ENCODE measurements at regions not wholly inside any gene's neighbourhood (a gene's known extent, or its start where the extent isn't known, plus 50 kb on each side); places are given as distances from the start of the nearest gene placed in this dataset.
"Not testable (repeated sequence)": the region's sequence is repeated elsewhere in the genome, so short reads cannot be mapped to it uniquely, and the experiment has no call there.

DNA sequence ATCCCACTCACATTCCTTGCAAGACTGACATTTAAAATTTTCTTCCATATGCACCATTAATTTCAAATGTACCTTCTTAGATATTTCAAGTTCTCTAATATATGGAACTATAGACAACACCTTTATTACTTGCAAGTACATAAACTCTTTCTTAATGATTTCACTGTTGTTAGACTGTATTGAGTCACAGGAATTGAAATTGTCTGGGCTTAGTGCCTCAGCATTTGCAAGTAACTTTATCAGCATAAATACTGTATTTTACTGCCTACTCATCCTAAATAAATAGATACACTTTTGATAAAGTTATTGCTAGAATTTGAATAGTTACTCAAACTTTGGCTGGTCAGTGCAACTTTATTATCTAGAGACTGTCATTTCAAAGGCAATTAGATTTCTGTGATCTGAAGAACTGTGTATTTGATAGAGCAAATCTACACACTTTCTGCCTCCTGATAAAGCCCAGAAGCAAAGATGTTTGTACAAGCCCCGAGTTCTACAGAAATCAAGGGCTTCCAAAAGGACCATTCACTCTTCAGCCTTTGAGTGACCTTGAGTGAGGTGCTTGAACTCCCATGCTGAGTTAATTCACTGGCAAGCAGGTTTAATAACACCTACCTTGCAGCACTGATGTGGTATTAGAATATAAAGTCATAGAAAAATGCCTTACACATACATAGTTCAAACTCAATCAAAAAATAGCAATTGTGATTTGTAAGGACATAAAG, 91.6 kb downstream of the COX7C start:
- Histone ChIP-seq H4K20me1 (ENCODE audit: insufficient read depth, low read length) (no peaks in the 10 kb centered on the region), H2AFZ (ENCODE audit: low read length) (no peak overlapping the region), H3K27ac (ENCODE audit: low read depth, low read length, poor library complexity, severe bottlenecking) (no peak overlapping the region), H3K9me2 (ENCODE audit: insufficient read depth, low read length) (no peaks in the 10 kb centered on the region), H3K79me2 (ENCODE audit: insufficient read depth, low read depth, low read length) (no peaks in the 10 kb centered on the region), H3K36me3 (ENCODE audit: insufficient read depth, low read length) (no peaks in the 10 kb centered on the region), H3K4me2 (ENCODE audit: low read length) (no peak overlapping the region), H3K9me3 (ENCODE audit: low read length) (no peaks in the 10 kb centered on the region), H3K4me1 (ENCODE audit: insufficient read depth, low read length, poor library complexity, severe bottlenecking) (no peaks in the 10 kb centered on the region), H3K4me3 (ENCODE audit: low read depth, low read length, poor library complexity, severe bottlenecking) (no peak overlapping the region)
- ChIA-PET CTCF (ENCODE audit: unreplicated experiment) (no interaction called here), POLR2A (no interaction called here)
- TF ChIP-seq, protein P1, sequence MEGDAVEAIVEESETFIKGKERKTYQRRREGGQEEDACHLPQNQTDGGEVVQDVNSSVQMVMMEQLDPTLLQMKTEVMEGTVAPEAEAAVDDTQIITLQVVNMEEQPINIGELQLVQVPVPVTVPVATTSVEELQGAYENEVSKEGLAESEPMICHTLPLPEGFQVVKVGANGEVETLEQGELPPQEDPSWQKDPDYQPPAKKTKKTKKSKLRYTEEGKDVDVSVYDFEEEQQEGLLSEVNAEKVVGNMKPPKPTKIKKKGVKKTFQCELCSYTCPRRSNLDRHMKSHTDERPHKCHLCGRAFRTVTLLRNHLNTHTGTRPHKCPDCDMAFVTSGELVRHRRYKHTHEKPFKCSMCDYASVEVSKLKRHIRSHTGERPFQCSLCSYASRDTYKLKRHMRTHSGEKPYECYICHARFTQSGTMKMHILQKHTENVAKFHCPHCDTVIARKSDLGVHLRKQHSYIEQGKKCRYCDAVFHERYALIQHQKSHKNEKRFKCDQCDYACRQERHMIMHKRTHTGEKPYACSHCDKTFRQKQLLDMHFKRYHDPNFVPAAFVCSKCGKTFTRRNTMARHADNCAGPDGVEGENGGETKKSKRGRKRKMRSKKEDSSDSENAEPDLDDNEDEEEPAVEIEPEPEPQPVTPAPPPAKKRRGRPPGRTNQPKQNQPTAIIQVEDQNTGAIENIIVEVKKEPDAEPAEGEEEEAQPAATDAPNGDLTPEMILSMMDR (conservative IDR thresholded peaks at IDR 0.05; ENCODE audit: low read length): no peak
- TF ChIP-seq EZH2phosphoT487 (IDR thresholded peaks at IDR 0.05; ENCODE audit: borderline replicate concordance, low read depth, low read length): no peak
- DNase-seq (ENCODE audit: low spot score): no peak
- no TSS peak for BruUV-seq (replicated peaks)
- intact Hi-C loops (cut with micrococcal nuclease; ENCODE audit: unreplicated experiment): no loop called here

GRCh38 chr5:86716121-86716520, 98.4 kb downstream of the COX7C start:
- H3K36me3 ChIP-seq (ENCODE audit: insufficient read depth, low read length): no peaks in the 10 kb centered on the region
- H3K27ac ChIP-seq (ENCODE audit: low read depth, low read length, poor library complexity, severe bottlenecking): no peak overlapping the region
- ChIA-PET CTCF (ENCODE audit: unreplicated experiment) (no interaction called here), POLR2A (no interaction called here)
- H3K4me1 ChIP-seq (ENCODE audit: insufficient read depth, low read length, poor library complexity, severe bottlenecking): no peaks in the 10 kb centered on the region
- no peaks in the 10 kb centered on the region for H3K79me2 ChIP-seq (ENCODE audit: insufficient read depth, low read depth, low read length)
- DNase-seq (ENCODE audit: low spot score): no peak
- H3K4me2 ChIP-seq (ENCODE audit: low read length): no peak overlapping the region
- H4K20me1 ChIP-seq (ENCODE audit: insufficient read depth, low read length): no peaks in the 10 kb centered on the region
- no TSS peak for BruUV-seq (replicated peaks)
- no peaks in the 10 kb centered on the region for H3K9me3 ChIP-seq (ENCODE audit: low read length)
- no peaks in the 10 kb centered on the region for H3K9me2 ChIP-seq (ENCODE audit: insufficient read depth, low read length)
- H2AFZ ChIP-seq (ENCODE audit: low read length): no peak overlapping the region
- H3K4me3 ChIP-seq (ENCODE audit: low read depth, low read length, poor library complexity, severe bottlenecking): no peak overlapping the region
- intact Hi-C loops (cut with micrococcal nuclease; ENCODE audit: unreplicated experiment): no loop called here
- TF ChIP-seq, protein P1 (conservative IDR thresholded peaks at IDR 0.05; ENCODE audit: low read length): no peak
- TF ChIP-seq EZH2phosphoT487 (IDR thresholded peaks at IDR 0.05; ENCODE audit: borderline replicate concordance, low read depth, low read length): no peak

- H3K4me2 ChIP-seq (ENCODE audit: low read length); H3K4me3 ChIP-seq (ENCODE audit: low read depth, low read length, poor library complexity, severe bottlenecking); H3K27ac ChIP-seq (ENCODE audit: low read depth, low read length, poor library complexity, severe bottlenecking); BruUV-seq (replicated peaks); DNase-seq (ENCODE audit: low spot score); H4K20me1 ChIP-seq (ENCODE audit: insufficient read depth, low read length); POLR2A ChIA-PET; H3K36me3 ChIP-seq (ENCODE audit: insufficient read depth, low read length); H3K79me2 ChIP-seq (ENCODE audit: insufficient read depth, low read depth, low read length); H3K9me3 ChIP-seq (ENCODE audit: low read length); H2AFZ ChIP-seq (ENCODE audit: low read length); H3K4me1 ChIP-seq (ENCODE audit: insufficient read depth, low read length, poor library complexity, severe bottlenecking); H3K9me2 ChIP-seq (ENCODE audit: insufficient read depth, low read length); intact Hi-C loops (cut with micrococcal nuclease; ENCODE audit: unreplicated experiment): not testable (repeated sequence)
- CTCF ChIA-PET (ENCODE audit: unreplicated experiment): interaction anchor here (0.6 kb wide), 1 partner anchor 10 kb away, joined by 4 read pairs; no protein-coding TSS in a partner anchor
Observed at GRCh38 chr5:86731319-86732117, 113.8 kb downstream of the COX7C start.

Data from OCI-LY7 (cell line).